Upper lobe of left lung (tissue), 6 donors: ENCODE measurements at regions not wholly inside any gene's neighbourhood (a gene's known extent, or its start where the extent isn't known, plus 50 kb on each side); places are given as distances from the start of the nearest gene placed in this dataset.
A peak's percentile ranks its signal among the peaks of the same experiment; 100 is the strongest.

Experiments used
- ATAC-seq, 2 donors: fragments of 200-7000 bp; cut with Tn5 transposase; one replicate each; pipeline ENCODE4 v1.9.1; 2022; ENCODE audit warnings: mild to moderate bottlenecking in 2 of 2, moderate library complexity in 2 of 2; ENCODE audit not compliant: low FRiP score in 2 of 2
- DNase-seq, 2 donors: peaks; one replicate each; pipeline ENCODE4 v3.0.0-alpha.2; 2019 to 2020
- H3K27ac ChIP-seq, 4 donors: fragments of 200-600 bp; sonication (generic); one replicate each; pipeline ENCODE4 v1.5.1; 2016 to 2019
- H3K27me3 ChIP-seq, 4 donors: fragments of 200-600 bp; sonication (generic); one replicate each; pipeline ENCODE4 v1.5.1; 2017 to 2019
- H3K36me3 ChIP-seq, 4 donors: fragments of 200-600 bp; sonication (generic); one replicate each; pipeline ENCODE4 v1.5.1; 2016 to 2019
- H3K4me1 ChIP-seq, 4 donors: fragments of 200-600 bp; sonication (generic); one replicate each; pipeline ENCODE4 v1.5.1; 2018 to 2019
- H3K4me3 ChIP-seq, 4 donors: fragments of 200-600 bp; sonication (generic); one replicate each; pipeline ENCODE4 v1.5.1; 2017 to 2019; ENCODE audit warnings: mild to moderate bottlenecking in 2 of 4, moderate library complexity in 1 of 4
- H3K9me3 ChIP-seq, 4 donors: fragments of 200-600 bp; sonication (generic); one replicate each; pipeline ENCODE4 v1.5.1; 2018 to 2019
- CTCF ChIP-seq, 6 experiments: fragments of 450-650 bp in 4 of 6; fragments of 200-600 bp in 2 of 6; sonication (generic) in 2 of 6; IDR thresholded peaks; one replicate each; pipeline ENCODE4 v1.5.1; 2016 to 2019; ENCODE audit warnings: antibody characterized with exemption in 6 of 6
- EP300 ChIP-seq, 4 donors: sonication (generic); formaldehyde crosslinking; IDR thresholded peaks; one replicate each; pipeline ENCODE4 v1.5.1; 2017; ENCODE audit warnings: antibody characterized with exemption in 4 of 4, control low read depth in 2 of 4
- POLR2A ChIP-seq, 4 donors: fragments of 450-650 bp; IDR thresholded peaks; one replicate each; pipeline ENCODE4 v1.5.1; 2016 to 2017; ENCODE audit warnings: antibody characterized with exemption in 4 of 4, mild to moderate bottlenecking in 2 of 4
- POLR2AphosphoS5 ChIP-seq, 2 donors: sonication (generic); formaldehyde crosslinking; IDR thresholded peaks; one replicate each; pipeline ENCODE4 v1.5.1; 2017; ENCODE audit warnings: antibody characterized with exemption in 2 of 2
- WGBS, 2 donors: methylation state at CpG; one replicate each; pipeline ENCODE4 v1.1.5; 2017 to 2018; 5-methylcytosine and 5-hydroxymethylcytosine counted together
- donor health status: DM: no; HTN: no; CAD: no; lungs with moderate emphysema.
- donor health status: DM: no; HTN: yes; CAD: no; lungs with severe emphysema.

DNA sequence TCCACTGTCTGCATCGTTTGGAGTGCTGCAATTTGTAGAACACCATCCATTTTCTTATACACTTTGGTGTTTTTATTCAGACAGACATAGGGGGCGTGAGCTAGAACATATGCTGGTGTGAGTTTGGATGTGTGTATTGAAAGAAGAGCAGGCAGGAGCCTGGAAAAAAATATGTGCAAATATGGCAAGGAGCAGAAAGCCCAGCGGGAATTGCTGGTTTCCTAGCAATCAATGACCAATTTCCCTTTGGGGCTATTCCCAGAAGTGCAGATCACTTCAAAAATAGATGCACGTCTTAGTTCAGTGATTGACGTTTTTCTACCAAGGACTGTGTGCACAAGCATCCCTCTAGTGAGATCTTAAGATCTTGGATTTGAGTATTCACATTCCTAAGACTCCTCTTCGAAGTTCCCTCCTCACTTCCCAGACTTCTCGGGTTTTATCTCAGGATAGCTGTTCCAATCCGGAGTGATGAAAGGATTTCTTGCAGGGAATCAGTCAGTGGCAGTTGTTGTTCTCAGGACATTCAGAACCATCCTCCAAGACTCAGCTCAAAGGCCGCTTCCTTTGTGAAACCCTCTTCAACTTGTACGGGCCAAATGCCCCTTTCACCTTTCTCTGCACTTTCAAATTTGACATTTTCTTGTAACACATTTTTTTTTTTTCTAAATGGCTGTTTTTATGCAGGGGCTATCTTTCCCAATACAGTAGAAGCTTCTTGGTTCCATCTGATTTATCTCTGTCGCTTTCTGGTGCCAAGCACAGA is 268.7 kb upstream of the ASIC2 start:
- Histone ChIP-seq H3K36me3 (no peaks in the 10 kb centered on the region), H3K4me3 (no peak overlapping the region), H3K27me3 (no peaks in the 10 kb centered on the region), H3K4me1 (no peaks in the 10 kb centered on the region), H3K9me3 (peaks cover 0 to 5% (median 0%) of the 10 kb centered on the region in 4 donors), H3K27ac (no peak overlapping the region)
- ATAC-seq (no peak), DNase-seq (no peak)
- TF ChIP-seq EP300 (IDR thresholded peaks at IDR 0.05) (no peak), CTCF (IDR thresholded peaks at IDR 0.05) (no peak), POLR2AphosphoS5 (IDR thresholded peaks at IDR 0.05) (no peak)
- 46 to 62% methylated on average over 11 of the region's 11 CpGs for WGBS, 2 donors

GRCh38 chr17:33562792-33563191 is 269.7 kb upstream of the ASIC2 start:
- Histone ChIP-seq H3K27me3 (no peaks in the 10 kb centered on the region), H3K4me1 (no peaks in the 10 kb centered on the region), H3K36me3 (no peaks in the 10 kb centered on the region), H3K27ac (no peak overlapping the region), H3K9me3 (peaks cover 0 to 3% (median 0%) of the 10 kb centered on the region in 4 donors), H3K4me3 (no peak overlapping the region)
- no peak for ATAC-seq
- no peak for DNase-seq
- WGBS, 2 donors, result 50% methylated on average over 1 of the region's 1 CpG; no CpG with 5 or more reads in 1 of the 2 donors
- no peak for TF ChIP-seq POLR2A (IDR thresholded peaks at IDR 0.05)
- TF ChIP-seq CTCF (IDR thresholded peaks at IDR 0.05), result no peak
- TF ChIP-seq EP300 (IDR thresholded peaks at IDR 0.05), result no peak

- no peak for ATAC-seq
- Histone ChIP-seq H3K4me1 (no peaks in the 10 kb centered on the region), H3K27me3 (no peaks in the 10 kb centered on the region), H3K4me3 (no peak overlapping the region), H3K36me3 (no peaks in the 10 kb centered on the region), H3K9me3 (no peaks in the 10 kb centered on the region), H3K27ac (no peak overlapping the region)
- peak in 1 of 2 donors; percentile 15 for DNase-seq
- 68 to 76% methylated on average over 3 of the region's 3 CpGs for WGBS, 2 donors
- TF ChIP-seq POLR2A (IDR thresholded peaks at IDR 0.05) (no peak), CTCF (IDR thresholded peaks at IDR 0.05) (no peak), POLR2AphosphoS5 (IDR thresholded peaks at IDR 0.05) (no peak), EP300 (IDR thresholded peaks at IDR 0.05) (no peak)
Observed at GRCh38 chr17:33564146-33564545, 271.1 kb upstream of the ASIC2 start.

- Histone ChIP-seq H3K9me3 (no peaks in the 10 kb centered on the region), H3K36me3 (no peaks in the 10 kb centered on the region), H3K4me1 (no peaks in the 10 kb centered on the region), H3K27me3 (no peaks in the 10 kb centered on the region), H3K4me3 (no peak overlapping the region), H3K27ac (no peak overlapping the region)
- TF ChIP-seq CTCF (IDR thresholded peaks at IDR 0.05) (no peak), EP300 (IDR thresholded peaks at IDR 0.05) (no peak), POLR2AphosphoS5 (IDR thresholded peaks at IDR 0.05) (no peak), POLR2A (IDR thresholded peaks at IDR 0.05) (no peak)
- no peak for DNase-seq
- ATAC-seq, result no peak
- WGBS, 2 donors, result 72 to 76% methylated on average over 3 of the region's 3 CpGs
Observed at GRCh38 chr17:33567223-33567622, 274.1 kb upstream of the ASIC2 start.

DNA sequence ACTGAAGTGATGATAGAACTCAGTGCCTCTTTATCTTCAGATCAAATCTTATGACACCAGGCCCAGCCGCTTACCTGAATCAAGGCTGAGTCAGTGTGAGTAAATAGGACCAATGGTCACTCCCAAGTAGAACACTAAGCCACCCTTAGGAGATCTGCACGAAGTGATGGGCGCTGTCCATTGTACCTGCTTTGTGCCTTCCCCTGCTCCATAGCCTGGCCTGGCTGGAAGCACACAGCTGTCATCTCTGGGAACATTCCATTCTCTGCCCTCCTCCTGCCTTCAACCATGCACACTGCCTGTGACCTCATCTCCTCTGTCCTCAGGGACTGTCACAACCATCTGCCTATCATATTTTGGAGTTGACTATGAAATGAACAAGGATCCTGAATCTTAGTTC is 279.5 kb upstream of the ASIC2 start:
- no peak for ATAC-seq
- Histone ChIP-seq H3K4me3 (no peak overlapping the region), H3K9me3 (no peaks in the 10 kb centered on the region), H3K27me3 (no peaks in the 10 kb centered on the region), H3K36me3 (no peaks in the 10 kb centered on the region), H3K4me1 (no peaks in the 10 kb centered on the region), H3K27ac (no peak overlapping the region)
- no peak for TF ChIP-seq POLR2A (IDR thresholded peaks at IDR 0.05)
- no peak for TF ChIP-seq EP300 (IDR thresholded peaks at IDR 0.05)
- no peak for TF ChIP-seq POLR2AphosphoS5 (IDR thresholded peaks at IDR 0.05)
- TF ChIP-seq CTCF (IDR thresholded peaks at IDR 0.05), result no peak
- no peak for DNase-seq
- WGBS, 2 donors, result 78 to 86% methylated on average over 3 of the region's 3 CpGs
